GM10266 (cell line): ENCODE measurements at regions not wholly inside any gene's neighbourhood (a gene's known extent, or its start where the extent isn't known, plus 50 kb on each side); places are given as distances from the start of the nearest gene placed in this dataset.
"Not testable (repeated sequence)": the region's sequence is repeated elsewhere in the genome, so short reads cannot be mapped to it uniquely, and the experiment has no call there.

Source experiments
- DNase-seq: peaks from one replicate; pipeline ENCODE4 v3.0.0; 2012; ENCODE audit errors: extremely low spot score
- TF ChIP-seq, protein P1 (sequence below): IDR thresholded peaks from 2 replicates; pipeline ENCODE4 v1.5.1; 2012; ENCODE audit warnings: mild to moderate bottlenecking, low read depth; ENCODE audit not compliant: control insufficient read depth, insufficient read depth; ENCODE audit errors: missing control alignments

- DNase-seq = no peak
- TF ChIP-seq, protein P1, sequence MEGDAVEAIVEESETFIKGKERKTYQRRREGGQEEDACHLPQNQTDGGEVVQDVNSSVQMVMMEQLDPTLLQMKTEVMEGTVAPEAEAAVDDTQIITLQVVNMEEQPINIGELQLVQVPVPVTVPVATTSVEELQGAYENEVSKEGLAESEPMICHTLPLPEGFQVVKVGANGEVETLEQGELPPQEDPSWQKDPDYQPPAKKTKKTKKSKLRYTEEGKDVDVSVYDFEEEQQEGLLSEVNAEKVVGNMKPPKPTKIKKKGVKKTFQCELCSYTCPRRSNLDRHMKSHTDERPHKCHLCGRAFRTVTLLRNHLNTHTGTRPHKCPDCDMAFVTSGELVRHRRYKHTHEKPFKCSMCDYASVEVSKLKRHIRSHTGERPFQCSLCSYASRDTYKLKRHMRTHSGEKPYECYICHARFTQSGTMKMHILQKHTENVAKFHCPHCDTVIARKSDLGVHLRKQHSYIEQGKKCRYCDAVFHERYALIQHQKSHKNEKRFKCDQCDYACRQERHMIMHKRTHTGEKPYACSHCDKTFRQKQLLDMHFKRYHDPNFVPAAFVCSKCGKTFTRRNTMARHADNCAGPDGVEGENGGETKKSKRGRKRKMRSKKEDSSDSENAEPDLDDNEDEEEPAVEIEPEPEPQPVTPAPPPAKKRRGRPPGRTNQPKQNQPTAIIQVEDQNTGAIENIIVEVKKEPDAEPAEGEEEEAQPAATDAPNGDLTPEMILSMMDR = no peak
These were observed 284.9 kb upstream of the TBX18 start for GRCh38 chr6:85049282-85049681.

DNA sequence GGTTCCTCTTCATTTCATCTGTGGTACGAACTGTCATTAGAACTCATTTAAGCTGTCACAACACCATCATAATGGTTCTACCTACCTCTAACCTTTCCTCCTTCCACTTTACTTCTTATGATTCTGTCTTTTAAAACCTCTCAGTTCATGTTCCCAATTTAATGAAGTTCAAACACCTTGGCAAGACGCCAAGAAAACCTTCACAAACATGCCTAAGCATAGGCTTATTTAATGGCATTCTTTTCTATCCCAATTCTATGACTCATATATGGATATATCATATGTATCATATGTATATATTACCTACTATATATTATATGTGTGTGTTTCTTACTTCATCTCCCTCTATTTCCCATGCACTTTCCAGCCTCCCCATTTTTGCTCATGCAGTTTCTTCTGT lies 283.4 kb upstream of the TBX18 start:
- no peak for DNase-seq
- TF ChIP-seq, protein P1 = no peak

- not testable (repeated sequence) for DNase-seq
These were observed 281.4 kb upstream of the TBX18 start for GRCh38 chr6:85045767-85046166.

DNA sequence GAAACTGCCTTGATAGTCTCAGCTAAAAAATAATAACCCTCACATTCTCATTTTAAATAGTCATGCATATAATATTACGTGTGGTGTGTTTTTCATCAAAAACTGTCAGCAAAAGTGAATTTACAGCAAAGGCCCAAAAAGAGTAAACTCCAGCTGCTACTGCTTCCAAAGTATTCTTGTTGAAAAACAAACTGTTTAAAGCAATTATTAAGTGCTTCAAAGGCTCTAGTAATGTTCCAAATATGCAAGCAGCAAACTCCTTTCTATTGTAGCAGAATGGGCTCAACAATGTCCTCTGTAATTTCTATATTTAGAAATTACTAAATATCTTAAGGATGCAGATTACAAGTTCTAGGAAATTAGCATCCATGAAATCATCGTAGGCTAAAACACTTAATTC lies 280.0 kb upstream of the TBX18 start:
- TF ChIP-seq, protein P1 = no peak
- DNase-seq = no peak

GRCh38 chr6:85041376-85041775 lies 277.0 kb upstream of the TBX18 start:
- TF ChIP-seq, protein P1 = no peak
- no peak for DNase-seq

DNA sequence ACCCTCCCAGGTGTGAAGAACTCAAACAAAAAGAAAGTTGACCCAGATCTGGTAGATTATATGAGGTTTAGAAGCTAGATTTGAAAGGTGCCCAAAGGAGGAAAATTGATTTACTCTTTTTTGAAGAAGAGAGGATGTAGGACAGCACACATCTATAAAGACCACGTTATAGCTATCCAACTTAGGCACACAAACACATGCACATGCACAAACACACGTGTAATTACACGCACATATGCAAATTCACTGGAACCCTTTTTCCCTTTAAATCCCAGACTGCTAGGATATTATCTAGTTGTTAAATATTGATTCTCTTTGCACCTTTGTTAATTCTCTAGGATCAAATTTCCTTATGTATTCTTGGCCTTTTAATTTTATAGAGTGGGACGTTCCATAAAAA lies 272.8 kb upstream of the TBX18 start:
- DNase-seq = no peak

DNA sequence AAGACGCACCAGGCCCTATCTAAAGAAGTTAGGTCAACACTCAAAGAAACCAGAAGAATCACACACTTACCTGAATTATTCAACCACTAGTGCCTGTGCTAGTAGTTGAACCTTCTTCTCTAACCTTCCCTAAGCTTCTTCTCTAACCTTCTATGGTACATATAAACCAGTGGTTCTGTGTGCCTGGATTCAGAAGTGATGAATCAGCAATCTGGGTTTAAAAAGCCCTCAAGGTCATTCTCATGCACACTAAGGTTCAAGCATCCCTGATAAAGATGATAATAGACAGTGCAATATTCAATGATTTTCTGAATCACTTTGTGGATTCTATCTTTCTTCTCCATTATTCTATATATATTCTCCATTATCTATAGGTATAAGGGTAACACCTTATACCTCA lies 271.4 kb upstream of the TBX18 start:
- DNase-seq = no peak
- TF ChIP-seq, protein P1 = no peak

More for the DNA sequence above, 272.8 kb upstream of the TBX18 start:
- TF ChIP-seq, protein P1 = no peak

GRCh38 chr6:85033547-85033946 lies 269.1 kb upstream of the TBX18 start:
- TF ChIP-seq, protein P1 = no peak
- DNase-seq = no peak
